ENCODE measurements at regions not wholly inside any gene's neighbourhood (a gene's known extent, or its start where the extent isn't known, plus 50 kb on each side); places are given as distances from the start of the nearest gene placed in this dataset.
"Not testable (repeated sequence)": the region's sequence is repeated elsewhere in the genome, so short reads cannot be mapped to it uniquely, and the experiment has no call there.

- DNase-seq (ENCODE audit: low read depth in 1 of 2, low spot score in 2 of 2); H3K4me3 ChIP-seq (ENCODE audit: extremely low read depth in 1 of 4, insufficient read depth in 2 of 4, low read depth in 3 of 4, low read length in 4 of 4): not testable (repeated sequence)
- WGBS, 2 experiments (ENCODE audit: extremely low coverage in 1 of 2, insufficient coverage in 1 of 2, insufficient read length in 1 of 2, insufficient replicate concordance in 2 of 2, low coverage in 1 of 2, low lambda C conversion rate in 2 of 2, missing lambda C conversion rate in 1 of 2): 85% methylated on average over 2 of the region's 2 CpGs; no CpG with 5 or more reads in 1 of the 2 experiments
These were observed 743.2 kb downstream of the BCL11A start for GRCh38 chr2:59810283-59810682.

More at GRCh38 chr2:59810283-59810682, 743.2 kb downstream of the BCL11A start:
- H3K4me2 ChIP-seq (ENCODE audit: insufficient read depth in 1 of 2, low read depth in 2 of 2, low read length in 2 of 2); H4K91ac ChIP-seq (replicated peaks; ENCODE audit: insufficient read length, low read length); H4K20me1 ChIP-seq (replicated peaks in 1 of 2; ENCODE audit: control insufficient read depth in 1 of 2, insufficient read depth in 2 of 2, low read length in 2 of 2); H2AK5ac ChIP-seq (ENCODE audit: low read depth, low read length); H2BK5ac ChIP-seq (ENCODE audit: low read depth, low read length); H3K4ac ChIP-seq (replicated peaks; ENCODE audit: insufficient read length, low read depth, low read length); H3K4me1 ChIP-seq (replicated peaks in 1 of 4; ENCODE audit: control insufficient read depth in 3 of 4, insufficient read depth in 4 of 4, low read length in 3 of 4); H2AFZ ChIP-seq (ENCODE audit: low read length); H2BK20ac ChIP-seq (ENCODE audit: low read length); H3K36me3 ChIP-seq (ENCODE audit: control insufficient read depth in 2 of 4, insufficient read depth in 4 of 4, low read length in 3 of 4); H3K9me3 ChIP-seq (ENCODE audit: insufficient read depth in 2 of 2, low read depth in 1 of 2, low read length in 1 of 2); H4K5ac ChIP-seq (ENCODE audit: insufficient read length, low read depth, low read length); H2BK12ac ChIP-seq (ENCODE audit: low read depth, low read length); H3K56ac ChIP-seq (replicated peaks; ENCODE audit: insufficient read length, low read depth, low read length); H2BK120ac ChIP-seq (replicated peaks; ENCODE audit: low read depth, low read length); H2BK15ac ChIP-seq (ENCODE audit: low read length); H4K8ac ChIP-seq (ENCODE audit: extremely low read depth, insufficient read depth, low read length); POLR2A ChIA-PET (ENCODE audit: partially characterized antibody); FAIRE-seq; H3K18ac ChIP-seq (ENCODE audit: extremely low read depth, low read length); H3K79me1 ChIP-seq (ENCODE audit: low read depth, low read length); H3K27me3 ChIP-seq (replicated peaks in 1 of 4; ENCODE audit: control insufficient read depth in 3 of 4, extremely low read depth in 1 of 4, insufficient read depth in 3 of 4, low read length in 3 of 4); H3K23me2 ChIP-seq (ENCODE audit: low read depth, low read length); H3K23ac ChIP-seq (ENCODE audit: insufficient read length); H3K9ac ChIP-seq (replicated peaks in 1 of 4; ENCODE audit: extremely low read depth in 1 of 4, low read depth in 3 of 4, low read length in 3 of 4); H3K79me2 ChIP-seq (ENCODE audit: control insufficient read depth in 1 of 2, insufficient read depth in 2 of 2, low read length in 2 of 2); H3K27ac ChIP-seq (ENCODE audit: low read depth, low read length); H3K14ac ChIP-seq (ENCODE audit: insufficient read length): not testable (repeated sequence)
- CTCF ChIA-PET (ENCODE audit: partially characterized antibody): interaction anchor here (0.6 to 0.9 kb wide), 2 partner anchors 12 to 18 kb away, joined by 3 read pairs; no protein-coding TSS in a partner anchor
